ENCODE measurements at regions not wholly inside any gene's neighbourhood (a gene's known extent, or its start where the extent isn't known, plus 50 kb on each side); places are given as distances from the start of the nearest gene placed in this dataset.

GRCh38 chr13:48159826-48160225 is 64.9 kb upstream of the MED4 start:
- Histone ChIP-seq H3K27ac (peak overlapping the region; percentile 36 to 86), H3K36me3 (no peaks in the 10 kb centered on the region), H3K4me3 (no peak overlapping the region), H3K9me3 (no peaks in the 10 kb centered on the region), H3K27me3 (no peaks in the 10 kb centered on the region), H3K4me1 (peaks cover 0 to 14% of the 10 kb centered on the region in 2 donors)
- TF ChIP-seq, protein P1, sequence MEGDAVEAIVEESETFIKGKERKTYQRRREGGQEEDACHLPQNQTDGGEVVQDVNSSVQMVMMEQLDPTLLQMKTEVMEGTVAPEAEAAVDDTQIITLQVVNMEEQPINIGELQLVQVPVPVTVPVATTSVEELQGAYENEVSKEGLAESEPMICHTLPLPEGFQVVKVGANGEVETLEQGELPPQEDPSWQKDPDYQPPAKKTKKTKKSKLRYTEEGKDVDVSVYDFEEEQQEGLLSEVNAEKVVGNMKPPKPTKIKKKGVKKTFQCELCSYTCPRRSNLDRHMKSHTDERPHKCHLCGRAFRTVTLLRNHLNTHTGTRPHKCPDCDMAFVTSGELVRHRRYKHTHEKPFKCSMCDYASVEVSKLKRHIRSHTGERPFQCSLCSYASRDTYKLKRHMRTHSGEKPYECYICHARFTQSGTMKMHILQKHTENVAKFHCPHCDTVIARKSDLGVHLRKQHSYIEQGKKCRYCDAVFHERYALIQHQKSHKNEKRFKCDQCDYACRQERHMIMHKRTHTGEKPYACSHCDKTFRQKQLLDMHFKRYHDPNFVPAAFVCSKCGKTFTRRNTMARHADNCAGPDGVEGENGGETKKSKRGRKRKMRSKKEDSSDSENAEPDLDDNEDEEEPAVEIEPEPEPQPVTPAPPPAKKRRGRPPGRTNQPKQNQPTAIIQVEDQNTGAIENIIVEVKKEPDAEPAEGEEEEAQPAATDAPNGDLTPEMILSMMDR (IDR thresholded peaks at IDR 0.05): no peak
- no peak for DNase-seq (ENCODE audit: low spot score)

GRCh38 chr13:48159401-48159800 is 64.5 kb upstream of the MED4 start:
- no peak for DNase-seq (ENCODE audit: low spot score)
- Histone ChIP-seq H3K9me3 (no peaks in the 10 kb centered on the region), H3K27me3 (no peaks in the 10 kb centered on the region), H3K4me3 (no peak overlapping the region), H3K36me3 (no peaks in the 10 kb centered on the region), H3K4me1 (peaks cover 0 to 14% of the 10 kb centered on the region in 2 donors), H3K27ac (peak overlapping the region; percentile 36 to 86)
- TF ChIP-seq, protein P1 (IDR thresholded peaks at IDR 0.05): no peak

DNA sequence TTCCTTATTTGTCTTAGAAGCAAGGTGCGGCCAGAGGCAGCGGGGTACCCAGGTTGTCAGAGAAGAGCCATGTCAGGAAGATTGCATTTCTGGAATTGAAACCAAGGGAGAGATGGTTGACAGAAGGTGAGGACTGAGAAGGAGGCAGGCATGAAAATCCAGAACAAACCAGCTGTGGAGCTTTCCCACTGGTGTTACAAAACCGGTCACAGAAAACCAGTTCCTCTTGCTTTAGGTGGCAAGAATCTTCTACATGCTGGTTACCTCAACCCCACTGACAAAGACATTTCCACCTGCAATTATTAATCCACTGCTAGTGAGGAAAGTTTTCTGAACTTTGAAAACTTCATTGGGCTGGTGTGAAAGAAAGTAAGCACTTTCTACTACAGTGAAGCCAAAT is 64.0 kb upstream of the MED4 start:
- no peaks in the 10 kb centered on the region for H3K36me3 ChIP-seq
- H3K9me3 ChIP-seq: no peaks in the 10 kb centered on the region
- TF ChIP-seq, protein P1 (IDR thresholded peaks at IDR 0.05): no peak
- H3K27me3 ChIP-seq: no peaks in the 10 kb centered on the region
- H3K4me1 ChIP-seq: peaks cover 0 to 14% of the 10 kb centered on the region in 2 donors
- DNase-seq (ENCODE audit: low spot score): no peak
- no peak overlapping the region for H3K4me3 ChIP-seq
- peak overlapping the region in 1 of 2 donors; percentile 86 for H3K27ac ChIP-seq

GRCh38 chr13:48158290-48158689 is 63.4 kb upstream of the MED4 start:
- Histone ChIP-seq H3K27ac (peak overlapping the region in 1 of 2 donors; percentile 86), H3K4me3 (no peak overlapping the region), H3K4me1 (peaks cover 0 to 14% of the 10 kb centered on the region in 2 donors), H3K9me3 (no peaks in the 10 kb centered on the region), H3K27me3 (no peaks in the 10 kb centered on the region), H3K36me3 (no peaks in the 10 kb centered on the region)
- DNase-seq (ENCODE audit: low spot score): no peak
- TF ChIP-seq, protein P1 (IDR thresholded peaks at IDR 0.05): no peak

- Histone ChIP-seq H3K27ac (no peak overlapping the region), H3K4me3 (no peak overlapping the region), H3K4me1 (peaks cover 0 to 10% of the 10 kb centered on the region in 2 donors), H3K27me3 (no peaks in the 10 kb centered on the region), H3K9me3 (no peaks in the 10 kb centered on the region), H3K36me3 (no peaks in the 10 kb centered on the region)
- TF ChIP-seq, protein P1 (IDR thresholded peaks at IDR 0.05): no peak
- DNase-seq (ENCODE audit: low spot score): no peak
Observed at GRCh38 chr13:48156466-48156865, 61.6 kb upstream of the MED4 start.

DNA sequence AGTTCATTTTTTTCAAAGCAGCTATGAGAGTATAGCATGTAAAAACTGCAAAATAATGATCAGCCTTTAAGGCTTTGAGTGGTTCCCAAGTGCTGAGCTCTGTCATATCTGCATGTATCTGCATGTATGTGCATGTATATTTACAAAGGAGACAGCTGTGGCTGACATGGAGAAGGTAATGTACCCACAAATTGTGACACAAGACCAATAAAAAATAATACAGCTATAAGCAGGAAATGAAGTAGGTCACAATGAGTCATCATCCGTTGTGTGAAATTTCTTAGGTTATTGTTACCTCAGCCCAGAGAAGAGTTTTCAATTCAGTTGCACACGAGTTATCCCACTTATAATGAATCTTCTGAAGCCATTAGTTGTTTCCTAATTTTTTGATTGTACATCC is 60.9 kb upstream of the MED4 start:
- H3K4me1 ChIP-seq: peaks cover 0 to 5% of the 10 kb centered on the region in 2 donors
- H3K27me3 ChIP-seq: no peaks in the 10 kb centered on the region
- H3K4me3 ChIP-seq: no peak overlapping the region
- peak overlapping the region in 1 of 2 donors; percentile 51 for H3K27ac ChIP-seq
- TF ChIP-seq, protein P1 (IDR thresholded peaks at IDR 0.05): no peak
- H3K36me3 ChIP-seq: no peaks in the 10 kb centered on the region
- no peak for DNase-seq (ENCODE audit: low spot score)
- no peaks in the 10 kb centered on the region for H3K9me3 ChIP-seq

Measured in right atrium auricular region (tissue), 2 donors.